HepG2 (cell line): ENCODE measurements at regions not wholly inside any gene's neighbourhood (a gene's known extent, or its start where the extent isn't known, plus 50 kb on each side); places are given as distances from the start of the nearest gene placed in this dataset.

ENCODE experiments used
- RAD21 ChIP-seq: fragments of 450-650 bp; formaldehyde crosslinking; IDR thresholded peaks from 2 replicates; pipeline ENCODE4 v1.5.0; 2020; ENCODE audit warnings: mild to moderate bottlenecking
- SIX1 ChIP-seq: sonication (generic); formaldehyde crosslinking; IDR thresholded peaks from 2 replicates; pipeline ENCODE4 v1.4.0; 2020; ENCODE audit warnings: missing genetic modification reagents, borderline replicate concordance

- no peak for TF ChIP-seq RAD21
- no peak for TF ChIP-seq SIX1 (CRISPR knock-in tag)
These were observed 53.6 kb upstream of the E2F3 start for GRCh38 chr6:20348041-20348440.
